ENCODE measurements at regions not wholly inside any gene's neighbourhood (a gene's known extent, or its start where the extent isn't known, plus 50 kb on each side); places are given as distances from the start of the nearest gene placed in this dataset.

- no peak for TF ChIP-seq ZNF384 (IDR thresholded peaks at IDR 0.05)
- TF ChIP-seq PKNOX1 (IDR thresholded peaks at IDR 0.05), result no peak
- TF ChIP-seq SP1 (IDR thresholded peaks at IDR 0.05), result no peak
- no peak for TF ChIP-seq L3MBTL2 (conservative IDR thresholded peaks at IDR 0.05)
- no peak for TF ChIP-seq FOXA1 (IDR thresholded peaks at IDR 0.05)
- TF ChIP-seq LEF1 (IDR thresholded peaks at IDR 0.05; ENCODE audit: borderline replicate concordance), result no peak
- no peak for TF ChIP-seq BHLHE40 (IDR thresholded peaks at IDR 0.05; ENCODE audit: borderline replicate concordance)
- no peak for TF ChIP-seq FOXK2 (IDR thresholded peaks at IDR 0.05)
- no peak for TF ChIP-seq SUZ12 (IDR thresholded peaks at IDR 0.05)
- TF ChIP-seq HDGF (IDR thresholded peaks at IDR 0.05; ENCODE audit: borderline replicate concordance), result no peak
- no peak for TF ChIP-seq NFRKB (IDR thresholded peaks at IDR 0.05)
- TF ChIP-seq CTBP1 (IDR thresholded peaks at IDR 0.05; ENCODE audit: borderline replicate concordance), result no peak
- no peak for TF ChIP-seq FOXM1 (IDR thresholded peaks at IDR 0.05; ENCODE audit: borderline replicate concordance)
- TF ChIP-seq ARNT (IDR thresholded peaks at IDR 0.05), result no peak
- TF ChIP-seq TARDBP (IDR thresholded peaks at IDR 0.05), result no peak
- TF ChIP-seq ELF4 (IDR thresholded peaks at IDR 0.05), result no peak
- CTCF ChIA-PET, result interaction anchor here (1.1 kb wide), 1 partner anchor 13 kb away, joined by 3 read pairs; no protein-coding TSS in a partner anchor
- no peak for DNase-seq (ENCODE audit: extremely low spot score)
- POLR2A ChIA-PET, result no interaction called here
Observed at GRCh38 chr3:41125258-41125657, 74.0 kb upstream of the CTNNB1 start.

- no peak for DNase-seq (ENCODE audit: extremely low spot score)
- CTCF ChIA-PET, result interaction anchor here (1.1 kb wide), 1 partner anchor 12 kb away, joined by 3 read pairs; no protein-coding TSS in a partner anchor
- POLR2A ChIA-PET, result interaction anchor here (1.6 kb wide), 1 partner anchor 73 kb away, joined by 6 read pairs; the partner anchor contains the start of gene CTNNB1
- TF ChIP-seq L3MBTL2 (conservative IDR thresholded peaks at IDR 0.05) (no peak), SUZ12 (IDR thresholded peaks at IDR 0.05) (no peak), LEF1 (IDR thresholded peaks at IDR 0.05; ENCODE audit: borderline replicate concordance) (no peak), FOXA1 (IDR thresholded peaks at IDR 0.05) (no peak), NFRKB (IDR thresholded peaks at IDR 0.05) (no peak)
Observed at GRCh38 chr3:41126472-41126871, 72.8 kb upstream of the CTNNB1 start.

GRCh38 chr3:41126961-41127360 lies 72.3 kb upstream of the CTNNB1 start:
- TF ChIP-seq CTBP1 (IDR thresholded peaks at IDR 0.05; ENCODE audit: borderline replicate concordance) (no peak), PKNOX1 (IDR thresholded peaks at IDR 0.05) (no peak), SUZ12 (IDR thresholded peaks at IDR 0.05) (no peak), L3MBTL2 (conservative IDR thresholded peaks at IDR 0.05) (no peak), FOXK2 (IDR thresholded peaks at IDR 0.05) (no peak), NFRKB (IDR thresholded peaks at IDR 0.05) (no peak), ARNT (IDR thresholded peaks at IDR 0.05) (no peak), TARDBP (IDR thresholded peaks at IDR 0.05) (no peak), BHLHE40 (IDR thresholded peaks at IDR 0.05; ENCODE audit: borderline replicate concordance) (no peak), FOXA1 (IDR thresholded peaks at IDR 0.05) (no peak), HDGF (IDR thresholded peaks at IDR 0.05; ENCODE audit: borderline replicate concordance) (no peak), LEF1 (IDR thresholded peaks at IDR 0.05; ENCODE audit: borderline replicate concordance) (no peak), FOXM1 (IDR thresholded peaks at IDR 0.05; ENCODE audit: borderline replicate concordance) (no peak), SP1 (IDR thresholded peaks at IDR 0.05) (no peak), ZNF384 (IDR thresholded peaks at IDR 0.05) (no peak), ELF4 (IDR thresholded peaks at IDR 0.05) (no peak)
- CTCF ChIA-PET, result no interaction called here
- POLR2A ChIA-PET, result interaction anchor here (1.6 kb wide), 1 partner anchor 72 kb away, joined by 6 read pairs; the partner anchor contains the start of gene CTNNB1
- DNase-seq (ENCODE audit: extremely low spot score), result no peak

- no peak for TF ChIP-seq ELF4 (IDR thresholded peaks at IDR 0.05)
- ChIA-PET POLR2A (interaction anchor here (1.6 kb wide), 1 partner anchor 72 kb away, joined by 6 read pairs; the partner anchor contains the start of gene CTNNB1), CTCF (no interaction called here)
- DNase-seq (ENCODE audit: extremely low spot score), result no peak
Observed at GRCh38 chr3:41127414-41127813, 71.9 kb upstream of the CTNNB1 start.

- no peak for TF ChIP-seq FOXM1 (IDR thresholded peaks at IDR 0.05; ENCODE audit: borderline replicate concordance)
- no peak for TF ChIP-seq NFRKB (IDR thresholded peaks at IDR 0.05)
- TF ChIP-seq HDGF (IDR thresholded peaks at IDR 0.05; ENCODE audit: borderline replicate concordance), result no peak
- CTCF ChIA-PET, result no interaction called here
- POLR2A ChIA-PET, result no interaction called here
- DNase-seq (ENCODE audit: extremely low spot score), result no peak
Observed at GRCh38 chr3:41129731-41130130, 69.6 kb upstream of the CTNNB1 start.

- ChIA-PET POLR2A (no interaction called here), CTCF (no interaction called here)
- no peak for DNase-seq (ENCODE audit: extremely low spot score)
- TF ChIP-seq SUZ12 (IDR thresholded peaks at IDR 0.05) (no peak), PKNOX1 (IDR thresholded peaks at IDR 0.05) (no peak), FOXM1 (IDR thresholded peaks at IDR 0.05; ENCODE audit: borderline replicate concordance) (no peak), FOXK2 (IDR thresholded peaks at IDR 0.05) (no peak), SP1 (IDR thresholded peaks at IDR 0.05) (no peak), NFRKB (IDR thresholded peaks at IDR 0.05) (no peak), HDGF (IDR thresholded peaks at IDR 0.05; ENCODE audit: borderline replicate concordance) (no peak), L3MBTL2 (conservative IDR thresholded peaks at IDR 0.05) (no peak), ELF4 (IDR thresholded peaks at IDR 0.05) (no peak), FOXA1 (IDR thresholded peaks at IDR 0.05) (no peak), CTBP1 (IDR thresholded peaks at IDR 0.05; ENCODE audit: borderline replicate concordance) (no peak), ARNT (IDR thresholded peaks at IDR 0.05) (no peak), BHLHE40 (IDR thresholded peaks at IDR 0.05; ENCODE audit: borderline replicate concordance) (no peak), LEF1 (IDR thresholded peaks at IDR 0.05; ENCODE audit: borderline replicate concordance) (no peak), TARDBP (IDR thresholded peaks at IDR 0.05) (no peak), ZNF384 (IDR thresholded peaks at IDR 0.05) (no peak)
Observed at GRCh38 chr3:41131224-41131623, 68.1 kb upstream of the CTNNB1 start.
